Aorta (tissue), 5 donors: ENCODE measurements at regions not wholly inside any gene's neighbourhood (a gene's known extent, or its start where the extent isn't known, plus 50 kb on each side); places are given as distances from the start of the nearest gene placed in this dataset.

Experiments used
- ATAC-seq: fragments of 200-7000 bp; cut with Tn5 transposase; one replicate; pipeline ENCODE4 v1.9.1; 2022; ENCODE audit warnings: moderate library complexity; ENCODE audit not compliant: low FRiP score
- DNase-seq, 2 donors: peaks; one replicate each; pipeline ENCODE4 v3.0.0-alpha.2; 2020
- H3K27ac ChIP-seq, 2 donors: one replicate each; pipeline ENCODE4 v1.5.1; 2013; ENCODE audit warnings: low read length in 2 of 2, mild to moderate bottlenecking in 2 of 2, moderate library complexity in 2 of 2, control low read depth in 1 of 2, inconsistent platforms in 1 of 2, low read depth in 1 of 2
- H3K27me3 ChIP-seq, 2 donors: one replicate each; pipeline ENCODE4 v1.6.1; 2013; ENCODE audit warnings: control low read depth in 1 of 2, low read length in 1 of 2, mild to moderate bottlenecking in 1 of 2, moderate library complexity in 1 of 2; ENCODE audit not compliant: insufficient read depth in 2 of 2, control insufficient read depth in 1 of 2
- H3K36me3 ChIP-seq, 2 donors: one replicate each; pipeline ENCODE4 v1.6.1; 2013; ENCODE audit warnings: control low read depth in 1 of 2, low read length in 1 of 2, mild to moderate bottlenecking in 1 of 2; ENCODE audit not compliant: insufficient read depth in 2 of 2, control insufficient read depth in 1 of 2
- H3K4me1 ChIP-seq, 2 donors: one replicate each; pipeline ENCODE4 v1.6.1; 2013; ENCODE audit warnings: low read length in 2 of 2, control low read depth in 1 of 2, mild to moderate bottlenecking in 1 of 2, moderate library complexity in 1 of 2; ENCODE audit not compliant: insufficient read depth in 2 of 2, control insufficient read depth in 1 of 2
- H3K4me3 ChIP-seq, 2 donors: one replicate each; pipeline ENCODE4 v1.5.1; 2013; ENCODE audit warnings: low read length in 2 of 2, control low read depth in 1 of 2, mild to moderate bottlenecking in 1 of 2
- H3K9me3 ChIP-seq: one replicate; pipeline ENCODE4 v1.6.1; 2013; ENCODE audit warnings: mild to moderate bottlenecking, low read length; ENCODE audit not compliant: control insufficient read depth
- WGBS, 2 donors: extraction: QIAGEN DNeasy Blood & Tissue Kit; methylation state at CpG; one replicate each; pipeline ENCODE4 v1.1.7; 2013; 5-methylcytosine and 5-hydroxymethylcytosine counted together
- intact Hi-C, 2 donors: fragments of 100-400 bp; cut with DNase I; formaldehyde crosslinking; loops; one replicate each; pipeline versions ENCODE4 v1.14.2 to v1.15.0; 2022
- donor health status: healthy with polysubstance abuse.
- donor health status: Bipolar disorder and iron deficiency.
- donor health status: DM: no; HTN: no; CAD: no.
- donor health status: DM: no; HTN: no; CAD: no.
- donor health status: DM: yes; HTN: yes; CAD: no.

GRCh38 chr4:180794333-180794732, 1448.9 kb upstream of the TENM3 start:
- H3K4me3 ChIP-seq: no peak overlapping the region
- no peak for DNase-seq
- H3K4me1 ChIP-seq: no peaks in the 10 kb centered on the region
- H3K9me3 ChIP-seq: no peaks in the 10 kb centered on the region
- 82 to 83% methylated on average over 2 of the region's 2 CpGs for WGBS, 2 donors
- no peaks in the 10 kb centered on the region for H3K27me3 ChIP-seq
- intact Hi-C loops: no loop called here
- H3K27ac ChIP-seq: no peak overlapping the region
- no peaks in the 10 kb centered on the region for H3K36me3 ChIP-seq
- ATAC-seq: no peak

- 12 to 15% methylated on average over 4 of the region's 4 CpGs for WGBS, 2 donors
- H3K27me3 ChIP-seq: no peaks in the 10 kb centered on the region
- H3K36me3 ChIP-seq: no peaks in the 10 kb centered on the region
- no peak overlapping the region for H3K4me3 ChIP-seq
- intact Hi-C loops: no loop called here
- no peak for ATAC-seq
- DNase-seq: no peak
- H3K27ac ChIP-seq: no peak overlapping the region
- H3K4me1 ChIP-seq: no peaks in the 10 kb centered on the region
- no peaks in the 10 kb centered on the region for H3K9me3 ChIP-seq
Observed at GRCh38 chr4:180798036-180798577, 1445.1 kb upstream of the TENM3 start.

GRCh38 chr4:180799798-180800197, 1443.4 kb upstream of the TENM3 start:
- no peaks in the 10 kb centered on the region for H3K4me1 ChIP-seq
- H3K27ac ChIP-seq: no peak overlapping the region
- 64 to 68% methylated on average over 5 of the region's 5 CpGs for WGBS, 2 donors

GRCh38 chr4:180805101-180805500, 1438.1 kb upstream of the TENM3 start:
- intact Hi-C loops: no loop called here
- no peaks in the 10 kb centered on the region for H3K9me3 ChIP-seq
- no peak overlapping the region for H3K27ac ChIP-seq
- WGBS, 2 donors: 81 to 85% methylated on average over 4 of the region's 4 CpGs
- no peaks in the 10 kb centered on the region for H3K4me1 ChIP-seq
- H3K27me3 ChIP-seq: no peaks in the 10 kb centered on the region
- ATAC-seq: no peak
- no peaks in the 10 kb centered on the region for H3K36me3 ChIP-seq
- no peak overlapping the region for H3K4me3 ChIP-seq
- no peak for DNase-seq

More at GRCh38 chr4:180799798-180800197, 1443.4 kb upstream of the TENM3 start:
- H3K27me3 ChIP-seq: no peaks in the 10 kb centered on the region
- H3K9me3 ChIP-seq: no peaks in the 10 kb centered on the region
- H3K4me3 ChIP-seq: no peak overlapping the region
- ATAC-seq (no peak), DNase-seq (no peak)
- H3K36me3 ChIP-seq: no peaks in the 10 kb centered on the region
- intact Hi-C loops: no loop called here

GRCh38 chr4:180808862-180809261, 1434.3 kb upstream of the TENM3 start:
- 57 to 70% methylated on average over 2 of the region's 2 CpGs for WGBS, 2 donors
- Histone ChIP-seq H3K4me1 (no peaks in the 10 kb centered on the region), H3K9me3 (no peaks in the 10 kb centered on the region), H3K27me3 (no peaks in the 10 kb centered on the region), H3K36me3 (no peaks in the 10 kb centered on the region), H3K4me3 (no peak overlapping the region), H3K27ac (no peak overlapping the region)
- DNase-seq (no peak), ATAC-seq (no peak)
- intact Hi-C loops: no loop called here

GRCh38 chr4:180809439-180809838, 1433.8 kb upstream of the TENM3 start:
- WGBS, 2 donors: 9 to 16% methylated on average over 4 of the region's 4 CpGs
- no peak overlapping the region for H3K27ac ChIP-seq
- intact Hi-C loops: no loop called here

GRCh38 chr4:180810581-180810980, 1432.6 kb upstream of the TENM3 start:
- Histone ChIP-seq H3K9me3 (no peaks in the 10 kb centered on the region), H3K4me1 (no peaks in the 10 kb centered on the region), H3K27ac (no peak overlapping the region), H3K36me3 (no peaks in the 10 kb centered on the region), H3K4me3 (no peak overlapping the region), H3K27me3 (no peaks in the 10 kb centered on the region)
- DNase-seq (no peak), ATAC-seq (peak; percentile 36)
- intact Hi-C loops: no loop called here
- WGBS, 2 donors: 93 to 99% methylated on average over 1 of the region's 1 CpG

More at GRCh38 chr4:180809439-180809838, 1433.8 kb upstream of the TENM3 start:
- Histone ChIP-seq H3K36me3 (no peaks in the 10 kb centered on the region), H3K4me3 (no peak overlapping the region), H3K27me3 (no peaks in the 10 kb centered on the region), H3K9me3 (no peaks in the 10 kb centered on the region), H3K4me1 (no peaks in the 10 kb centered on the region)
- ATAC-seq: no peak
- DNase-seq: no peak

GRCh38 chr4:180811556-180811955, 1431.6 kb upstream of the TENM3 start:
- Histone ChIP-seq H3K36me3 (no peaks in the 10 kb centered on the region), H3K4me1 (no peaks in the 10 kb centered on the region), H3K4me3 (no peak overlapping the region), H3K9me3 (no peaks in the 10 kb centered on the region), H3K27ac (no peak overlapping the region), H3K27me3 (no peaks in the 10 kb centered on the region)
- DNase-seq (no peak), ATAC-seq (no peak)
- 0 to 2% methylated on average over 1 of the region's 1 CpG for WGBS, 2 donors
- intact Hi-C loops: no loop called here

- 64 to 67% methylated on average over 2 of the region's 2 CpGs for WGBS, 2 donors
- Histone ChIP-seq H3K4me3 (no peak overlapping the region), H3K27me3 (no peaks in the 10 kb centered on the region), H3K27ac (no peak overlapping the region), H3K36me3 (no peaks in the 10 kb centered on the region), H3K9me3 (no peaks in the 10 kb centered on the region), H3K4me1 (no peaks in the 10 kb centered on the region)
- intact Hi-C loops: no loop called here
- DNase-seq: no peak
- no peak for ATAC-seq
Observed at GRCh38 chr4:180812783-180813182, 1430.4 kb upstream of the TENM3 start.
